SIG-M5 (cell line): ENCODE measurements at regions not wholly inside any gene's neighbourhood (a gene's known extent, or its start where the extent isn't known, plus 50 kb on each side); places are given as distances from the start of the nearest gene placed in this dataset.

Experiments
- DNase-seq: peaks from one replicate; lab custom pipeline; 2025; lab: John Stamatoyannopoulos, UW

- no peak for DNase-seq
Observed at GRCh38 chr2:12348216-12348615, 368.5 kb upstream of the TRIB2 start.

GRCh38 chr2:12350821-12351220, 365.9 kb upstream of the TRIB2 start:
- DNase-seq, result no peak

DNA sequence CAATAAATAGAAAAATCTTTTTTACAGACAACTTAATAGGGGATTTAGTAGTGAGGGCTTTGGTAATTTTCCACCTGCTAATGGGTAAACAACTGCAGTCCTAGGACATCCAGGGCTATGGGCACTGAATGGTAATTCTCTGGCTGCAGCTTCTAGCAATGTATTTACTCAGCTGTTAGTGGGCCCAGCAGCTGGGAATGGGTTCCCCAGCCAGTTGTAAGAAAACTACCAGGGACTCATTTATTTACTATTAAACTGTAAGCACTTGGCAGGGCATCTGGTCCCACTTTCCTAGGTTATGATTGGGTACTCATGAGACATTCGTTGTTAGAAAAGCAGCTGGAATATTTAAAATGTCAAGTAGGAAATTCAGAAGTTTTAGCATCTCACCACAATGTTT, 363.8 kb upstream of the TRIB2 start:
- DNase-seq, result no peak

DNA sequence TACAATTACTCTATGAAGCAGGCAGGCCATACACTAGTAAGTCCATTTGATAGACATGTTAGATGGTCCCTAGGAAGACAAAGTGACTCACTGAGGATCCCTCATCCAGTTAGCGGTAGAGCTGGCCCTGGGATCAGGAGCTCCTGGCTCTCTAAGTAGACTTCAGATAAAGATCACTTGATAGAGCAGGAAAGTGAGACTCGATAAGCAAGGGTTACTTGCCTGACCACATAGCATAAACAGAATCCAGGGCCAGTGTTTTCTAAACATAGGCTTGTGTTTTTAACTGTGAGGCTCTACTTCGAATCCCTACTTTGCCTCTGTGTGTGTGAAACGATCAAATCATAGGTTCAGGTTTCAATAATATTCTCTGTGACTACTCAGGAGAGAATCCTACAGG, 355.2 kb upstream of the TRIB2 start:
- DNase-seq, result no peak

DNA sequence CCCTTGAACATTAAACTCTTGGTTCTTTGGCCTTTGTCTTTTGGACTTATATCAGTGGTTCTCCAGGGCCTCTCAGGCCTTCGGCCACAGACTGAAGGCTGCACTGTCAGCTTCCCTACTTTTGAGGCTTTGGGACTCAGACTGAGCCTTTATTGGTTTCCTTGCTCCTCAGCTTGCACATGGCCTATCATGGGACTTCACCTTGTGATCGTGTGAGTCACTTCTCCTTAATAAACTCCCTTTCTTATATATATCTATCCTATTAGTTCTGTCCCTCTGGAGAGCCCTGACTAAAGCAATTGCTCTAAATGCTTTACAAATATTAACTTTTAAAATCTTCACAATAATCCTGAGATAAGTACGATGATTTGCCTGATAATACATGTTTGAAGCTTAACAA, 353.6 kb upstream of the TRIB2 start:
- no peak for DNase-seq

DNA sequence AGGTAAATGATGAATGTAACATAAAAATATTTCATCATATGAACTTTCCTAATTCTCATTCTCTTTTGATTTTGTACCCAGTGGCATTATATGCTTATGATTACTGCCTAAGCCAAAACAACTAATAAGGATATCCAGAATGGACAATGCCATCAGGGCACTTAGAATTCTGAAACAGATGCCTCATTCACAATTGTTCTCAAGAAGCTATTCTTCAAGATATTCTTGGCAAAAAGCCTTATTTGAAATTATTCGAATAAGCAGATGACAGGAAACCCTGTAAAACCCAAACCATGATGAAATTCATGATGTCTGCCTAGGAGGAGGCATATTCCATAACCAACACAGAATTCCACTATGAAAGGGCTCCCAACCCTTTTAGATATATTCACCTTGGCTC, 353.2 kb upstream of the TRIB2 start:
- no peak for DNase-seq

DNA sequence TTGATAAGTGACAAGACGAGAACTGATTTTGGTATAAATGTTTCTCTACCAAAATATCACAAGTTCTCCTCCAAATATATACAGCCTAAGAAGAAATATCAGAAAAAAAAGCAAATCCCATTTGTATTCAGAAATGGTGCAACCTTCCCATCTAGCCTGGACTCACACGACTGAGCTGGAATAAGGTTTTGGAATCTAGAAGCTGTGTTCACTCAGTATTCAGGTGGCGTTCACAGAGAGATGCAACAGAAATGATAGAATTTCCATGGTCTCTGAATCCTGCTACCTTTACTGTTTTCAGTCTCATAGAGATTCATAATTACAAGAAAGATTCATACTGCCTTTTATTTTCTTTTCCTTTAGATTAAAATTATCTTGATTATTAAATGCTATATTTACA, 347.2 kb upstream of the TRIB2 start:
- DNase-seq, result no peak

- DNase-seq, result no peak
Observed at GRCh38 chr2:12376025-12376424, 340.7 kb upstream of the TRIB2 start.

- DNase-seq, result no peak
Observed at GRCh38 chr2:12379143-12379542, 337.6 kb upstream of the TRIB2 start.

DNA sequence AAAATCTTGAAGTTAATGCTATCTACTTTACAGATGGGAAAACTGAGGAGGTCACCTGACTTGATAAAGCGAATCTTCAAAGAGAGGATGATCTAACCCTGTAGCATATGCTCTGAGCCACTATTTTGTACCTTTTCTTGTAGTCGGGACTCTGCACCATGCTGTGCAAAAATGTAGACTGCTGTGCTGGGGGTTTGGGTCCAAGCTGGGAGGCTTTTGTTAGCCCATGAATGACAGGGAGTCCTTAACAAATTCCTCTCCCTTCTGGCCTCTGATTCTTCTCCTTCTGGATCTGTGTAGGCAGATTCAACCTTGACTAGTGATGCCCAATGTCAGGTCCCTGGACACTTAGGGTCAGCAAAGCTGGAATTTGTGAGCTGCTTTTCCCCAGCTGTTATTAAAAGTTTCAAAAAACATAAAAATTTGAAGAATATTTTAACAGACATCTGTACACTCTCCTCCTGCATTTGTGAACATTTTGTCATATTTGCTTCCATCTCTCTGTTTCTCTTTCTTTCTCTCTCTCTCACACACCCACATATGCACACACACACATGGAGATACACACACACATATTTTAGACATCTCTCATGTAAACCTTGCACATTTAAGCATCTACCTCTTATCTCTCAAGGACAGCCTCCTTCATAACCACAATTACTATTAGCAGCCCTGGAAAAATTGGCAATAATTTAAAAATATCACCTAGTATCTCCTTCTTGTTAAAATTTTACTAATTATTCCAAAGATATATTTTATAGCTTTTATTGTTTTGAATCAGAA, 335.0 kb upstream of the TRIB2 start:
- DNase-seq, result no peak

- DNase-seq, result no peak
Observed at GRCh38 chr2:12382366-12382765, 334.4 kb upstream of the TRIB2 start.

GRCh38 chr2:12389344-12390045, 327.2 kb upstream of the TRIB2 start:
- DNase-seq, result no peak

GRCh38 chr2:12391116-12391515, 325.6 kb upstream of the TRIB2 start:
- no peak for DNase-seq

- DNase-seq, result no peak
Observed at GRCh38 chr2:12396699-12397098, 320.0 kb upstream of the TRIB2 start.

DNA sequence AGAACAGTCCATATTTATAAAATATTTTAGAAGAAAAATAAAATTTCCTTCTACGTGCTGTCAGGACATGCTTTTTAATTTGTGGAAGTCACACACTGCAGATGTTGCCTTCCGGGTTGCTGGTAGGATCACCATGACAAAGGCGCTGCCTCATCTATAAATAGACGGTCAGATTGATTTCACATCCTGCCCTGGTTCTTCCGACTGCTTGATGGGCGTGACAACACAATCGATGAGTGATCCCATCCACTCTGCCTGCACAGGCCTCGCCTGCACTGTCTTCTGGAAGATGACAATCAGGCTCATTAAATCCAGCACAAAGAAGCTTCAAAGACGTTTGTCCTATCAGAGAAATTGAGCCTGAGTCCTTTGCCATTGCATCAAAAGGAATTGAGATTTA, 318.9 kb upstream of the TRIB2 start:
- no peak for DNase-seq

- no peak for DNase-seq
Observed at GRCh38 chr2:12399240-12399639, 317.5 kb upstream of the TRIB2 start.

GRCh38 chr2:12400543-12400942, 316.2 kb upstream of the TRIB2 start:
- DNase-seq, result no peak

- DNase-seq, result no peak
Observed at GRCh38 chr2:12402440-12403139, 314.1 kb upstream of the TRIB2 start.

- no peak for DNase-seq
Observed at GRCh38 chr2:12404497-12404896, 312.2 kb upstream of the TRIB2 start.

GRCh38 chr2:12407160-12407559, 309.6 kb upstream of the TRIB2 start:
- no peak for DNase-seq

- no peak for DNase-seq
Observed at GRCh38 chr2:12412898-12413305, 303.8 kb upstream of the TRIB2 start.

DNA sequence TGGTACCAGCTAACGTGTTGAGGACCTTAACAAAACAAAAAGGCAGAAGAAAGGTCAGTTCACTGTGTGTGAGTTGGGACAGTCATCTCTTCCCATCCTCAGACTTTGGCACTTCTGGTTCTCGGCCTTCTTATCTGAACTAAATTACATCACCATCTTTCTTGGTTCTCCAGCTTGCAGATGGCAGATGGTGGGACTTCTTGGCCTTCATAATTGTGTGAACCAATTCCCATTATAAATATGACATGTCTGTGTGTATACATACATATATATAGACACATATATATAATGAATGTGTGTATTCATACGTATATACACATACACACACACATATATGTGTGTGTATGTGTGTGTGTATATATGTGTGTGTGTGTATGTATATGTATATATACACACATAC, 301.2 kb upstream of the TRIB2 start:
- no peak for DNase-seq

GRCh38 chr2:12416600-12416999, 300.1 kb upstream of the TRIB2 start:
- no peak for DNase-seq
